ENCODE measurements at regions not wholly inside any gene's neighbourhood (a gene's known extent, or its start where the extent isn't known, plus 50 kb on each side); places are given as distances from the start of the nearest gene placed in this dataset.

GRCh38 chr13:78485803-78486202 is 117.5 kb downstream of the POU4F1 start:
- H3K9me3 ChIP-seq (ENCODE audit: control insufficient read depth in 2 of 2, low read length in 2 of 2) = no peaks in the 10 kb centered on the region
- no peak overlapping the region for H3K9ac ChIP-seq (ENCODE audit: low read length in 2 of 2)
- no peaks in the 10 kb centered on the region for H3K4me1 ChIP-seq (ENCODE audit: control insufficient read depth, insufficient read depth, low read length)
- no peak overlapping the region for H3K27ac ChIP-seq (ENCODE audit: low read length)
- no peak overlapping the region for H3K4me3 ChIP-seq (ENCODE audit: low read length in 2 of 2)
- no peaks in the 10 kb centered on the region for H3K36me3 ChIP-seq (ENCODE audit: control insufficient read depth in 2 of 2, insufficient read depth in 2 of 2, low read length in 2 of 2)
- no peaks in the 10 kb centered on the region for H3K27me3 ChIP-seq (ENCODE audit: control insufficient read depth in 1 of 2, insufficient read depth in 2 of 2, low read length in 2 of 2)

GRCh38 chr13:78478183-78478582 is 125.2 kb downstream of the POU4F1 start:
- H3K27ac ChIP-seq (ENCODE audit: low read length) = no peak overlapping the region
- no peak overlapping the region for H3K9ac ChIP-seq (ENCODE audit: low read length in 2 of 2)
- H3K9me3 ChIP-seq (ENCODE audit: control insufficient read depth in 2 of 2, low read length in 2 of 2) = no peaks in the 10 kb centered on the region
- H3K4me1 ChIP-seq (ENCODE audit: control insufficient read depth, insufficient read depth, low read length) = no peaks in the 10 kb centered on the region
- H3K4me3 ChIP-seq (ENCODE audit: low read length in 2 of 2) = no peak overlapping the region
- H3K36me3 ChIP-seq (ENCODE audit: control insufficient read depth in 2 of 2, insufficient read depth in 2 of 2, low read length in 2 of 2) = no peaks in the 10 kb centered on the region
- H3K27me3 ChIP-seq (ENCODE audit: control insufficient read depth in 1 of 2, insufficient read depth in 2 of 2, low read length in 2 of 2) = no peaks in the 10 kb centered on the region

GRCh38 chr13:78476910-78477309 is 126.4 kb downstream of the POU4F1 start:
- H3K27me3 ChIP-seq (ENCODE audit: control insufficient read depth in 1 of 2, insufficient read depth in 2 of 2, low read length in 2 of 2) = no peaks in the 10 kb centered on the region
- H3K36me3 ChIP-seq (ENCODE audit: control insufficient read depth in 2 of 2, insufficient read depth in 2 of 2, low read length in 2 of 2) = no peaks in the 10 kb centered on the region
- H3K4me3 ChIP-seq (ENCODE audit: low read length in 2 of 2) = no peak overlapping the region
- H3K4me1 ChIP-seq (ENCODE audit: control insufficient read depth, insufficient read depth, low read length) = no peaks in the 10 kb centered on the region
- no peak overlapping the region for H3K27ac ChIP-seq (ENCODE audit: low read length)
- H3K9ac ChIP-seq (ENCODE audit: low read length in 2 of 2) = no peak overlapping the region
- no peaks in the 10 kb centered on the region for H3K9me3 ChIP-seq (ENCODE audit: control insufficient read depth in 2 of 2, low read length in 2 of 2)

GRCh38 chr13:78468621-78469020 is 134.7 kb downstream of the POU4F1 start:
- no peaks in the 10 kb centered on the region for H3K27me3 ChIP-seq (ENCODE audit: control insufficient read depth in 1 of 2, insufficient read depth in 2 of 2, low read length in 2 of 2)
- no peak overlapping the region for H3K27ac ChIP-seq (ENCODE audit: low read length)
- no peaks in the 10 kb centered on the region for H3K36me3 ChIP-seq (ENCODE audit: control insufficient read depth in 2 of 2, insufficient read depth in 2 of 2, low read length in 2 of 2)
- no peak overlapping the region for H3K9ac ChIP-seq (ENCODE audit: low read length in 2 of 2)
- H3K9me3 ChIP-seq (ENCODE audit: control insufficient read depth in 2 of 2, low read length in 2 of 2) = no peaks in the 10 kb centered on the region
- no peaks in the 10 kb centered on the region for H3K4me1 ChIP-seq (ENCODE audit: control insufficient read depth, insufficient read depth, low read length)
- H3K4me3 ChIP-seq (ENCODE audit: low read length in 2 of 2) = no peak overlapping the region

GRCh38 chr13:78465250-78465649 is 138.1 kb downstream of the POU4F1 start:
- no peaks in the 10 kb centered on the region for H3K36me3 ChIP-seq (ENCODE audit: control insufficient read depth in 2 of 2, insufficient read depth in 2 of 2, low read length in 2 of 2)
- peaks cover 0 to 2% of the 10 kb centered on the region in 2 donors for H3K9me3 ChIP-seq (ENCODE audit: control insufficient read depth in 2 of 2, low read length in 2 of 2)
- H3K4me3 ChIP-seq (ENCODE audit: low read length in 2 of 2) = no peak overlapping the region
- no peaks in the 10 kb centered on the region for H3K27me3 ChIP-seq (ENCODE audit: control insufficient read depth in 1 of 2, insufficient read depth in 2 of 2, low read length in 2 of 2)
- no peak overlapping the region for H3K27ac ChIP-seq (ENCODE audit: low read length)
- no peak overlapping the region for H3K9ac ChIP-seq (ENCODE audit: low read length in 2 of 2)
- no peaks in the 10 kb centered on the region for H3K4me1 ChIP-seq (ENCODE audit: control insufficient read depth, insufficient read depth, low read length)

- Histone ChIP-seq H3K9ac (ENCODE audit: low read length in 2 of 2) (no peak overlapping the region), H3K4me1 (ENCODE audit: control insufficient read depth, insufficient read depth, low read length) (no peaks in the 10 kb centered on the region), H3K36me3 (ENCODE audit: control insufficient read depth in 2 of 2, insufficient read depth in 2 of 2, low read length in 2 of 2) (no peaks in the 10 kb centered on the region), H3K9me3 (ENCODE audit: control insufficient read depth in 2 of 2, low read length in 2 of 2) (peaks cover 0 to 2% of the 10 kb centered on the region in 2 donors), H3K27me3 (ENCODE audit: control insufficient read depth in 1 of 2, insufficient read depth in 2 of 2, low read length in 2 of 2) (no peaks in the 10 kb centered on the region), H3K4me3 (ENCODE audit: low read length in 2 of 2) (no peak overlapping the region), H3K27ac (ENCODE audit: low read length) (no peak overlapping the region)
Observed at GRCh38 chr13:78460176-78460575, 143.2 kb downstream of the POU4F1 start.

GRCh38 chr13:78443839-78444238 is 159.5 kb downstream of the POU4F1 start:
- H3K4me3 ChIP-seq (ENCODE audit: low read length in 2 of 2) = no peak overlapping the region
- no peak overlapping the region for H3K9ac ChIP-seq (ENCODE audit: low read length in 2 of 2)
- no peaks in the 10 kb centered on the region for H3K36me3 ChIP-seq (ENCODE audit: control insufficient read depth in 2 of 2, insufficient read depth in 2 of 2, low read length in 2 of 2)
- H3K4me1 ChIP-seq (ENCODE audit: control insufficient read depth, insufficient read depth, low read length) = no peaks in the 10 kb centered on the region
- H3K9me3 ChIP-seq (ENCODE audit: control insufficient read depth in 2 of 2, low read length in 2 of 2) = no peaks in the 10 kb centered on the region
- no peak overlapping the region for H3K27ac ChIP-seq (ENCODE audit: low read length)
- H3K27me3 ChIP-seq (ENCODE audit: control insufficient read depth in 1 of 2, insufficient read depth in 2 of 2, low read length in 2 of 2) = no peaks in the 10 kb centered on the region

GRCh38 chr13:78437781-78438180 is 165.6 kb downstream of the POU4F1 start:
- Histone ChIP-seq H3K27ac (ENCODE audit: low read length) (no peak overlapping the region), H3K36me3 (ENCODE audit: control insufficient read depth in 2 of 2, insufficient read depth in 2 of 2, low read length in 2 of 2) (no peaks in the 10 kb centered on the region), H3K27me3 (ENCODE audit: control insufficient read depth in 1 of 2, insufficient read depth in 2 of 2, low read length in 2 of 2) (no peaks in the 10 kb centered on the region), H3K4me3 (ENCODE audit: low read length in 2 of 2) (no peak overlapping the region), H3K4me1 (ENCODE audit: control insufficient read depth, insufficient read depth, low read length) (no peaks in the 10 kb centered on the region), H3K9me3 (ENCODE audit: control insufficient read depth in 2 of 2, low read length in 2 of 2) (no peaks in the 10 kb centered on the region), H3K9ac (ENCODE audit: low read length in 2 of 2) (no peak overlapping the region)

GRCh38 chr13:78436311-78436710 is 167.0 kb downstream of the POU4F1 start:
- Histone ChIP-seq H3K27me3 (ENCODE audit: control insufficient read depth in 1 of 2, insufficient read depth in 2 of 2, low read length in 2 of 2) (no peaks in the 10 kb centered on the region), H3K9me3 (ENCODE audit: control insufficient read depth in 2 of 2, low read length in 2 of 2) (no peaks in the 10 kb centered on the region), H3K4me3 (ENCODE audit: low read length in 2 of 2) (no peak overlapping the region), H3K9ac (ENCODE audit: low read length in 2 of 2) (no peak overlapping the region), H3K27ac (ENCODE audit: low read length) (no peak overlapping the region), H3K4me1 (ENCODE audit: control insufficient read depth, insufficient read depth, low read length) (no peaks in the 10 kb centered on the region), H3K36me3 (ENCODE audit: control insufficient read depth in 2 of 2, insufficient read depth in 2 of 2, low read length in 2 of 2) (no peaks in the 10 kb centered on the region)

- Histone ChIP-seq H3K4me1 (ENCODE audit: control insufficient read depth, insufficient read depth, low read length) (no peaks in the 10 kb centered on the region), H3K36me3 (ENCODE audit: control insufficient read depth in 2 of 2, insufficient read depth in 2 of 2, low read length in 2 of 2) (no peaks in the 10 kb centered on the region), H3K9ac (ENCODE audit: low read length in 2 of 2) (no peak overlapping the region), H3K4me3 (ENCODE audit: low read length in 2 of 2) (no peak overlapping the region), H3K9me3 (ENCODE audit: control insufficient read depth in 2 of 2, low read length in 2 of 2) (no peaks in the 10 kb centered on the region), H3K27ac (ENCODE audit: low read length) (no peak overlapping the region), H3K27me3 (ENCODE audit: control insufficient read depth in 1 of 2, insufficient read depth in 2 of 2, low read length in 2 of 2) (no peaks in the 10 kb centered on the region)
Observed at GRCh38 chr13:78431328-78431727, 172.0 kb downstream of the POU4F1 start.

GRCh38 chr13:78430811-78431210 is 172.5 kb downstream of the POU4F1 start:
- H3K4me1 ChIP-seq (ENCODE audit: control insufficient read depth, insufficient read depth, low read length) = no peaks in the 10 kb centered on the region
- H3K9ac ChIP-seq (ENCODE audit: low read length in 2 of 2) = no peak overlapping the region
- H3K27ac ChIP-seq (ENCODE audit: low read length) = no peak overlapping the region
- H3K36me3 ChIP-seq (ENCODE audit: control insufficient read depth in 2 of 2, insufficient read depth in 2 of 2, low read length in 2 of 2) = no peaks in the 10 kb centered on the region
- H3K4me3 ChIP-seq (ENCODE audit: low read length in 2 of 2) = no peak overlapping the region
- no peaks in the 10 kb centered on the region for H3K27me3 ChIP-seq (ENCODE audit: control insufficient read depth in 1 of 2, insufficient read depth in 2 of 2, low read length in 2 of 2)
- H3K9me3 ChIP-seq (ENCODE audit: control insufficient read depth in 2 of 2, low read length in 2 of 2) = no peaks in the 10 kb centered on the region
